Cardiac muscle cell (in vitro differentiated cells and primary cell): ENCODE measurements at regions not wholly inside any gene's neighbourhood (a gene's known extent, or its start where the extent isn't known, plus 50 kb on each side); places are given as distances from the start of the nearest gene placed in this dataset.

Experiments
- DNase-seq, 2 donors: peaks; one replicate each; pipeline versions ENCODE4 v3.0.0 to v3.0.0-alpha.2; 2010 to 2017; ENCODE audit warnings: low read depth in 1 of 2, low spot score in 1 of 2
- H3K27ac ChIP-seq: fragments of 200-600 bp; sonication (generic); 2 replicates; pipeline ENCODE4 v1.5.1; 2016
- H3K27me3 ChIP-seq: fragments of 200-600 bp; sonication (generic); 2 replicates; pipeline ENCODE4 v1.6.0; 2016; ENCODE audit warnings: control low read depth
- H3K36me3 ChIP-seq: fragments of 200-600 bp; sonication (generic); 2 replicates; pipeline ENCODE4 v1.5.1; 2016; ENCODE audit warnings: control low read depth
- H3K4me1 ChIP-seq: fragments of 200-600 bp; sonication (generic); 2 replicates; pipeline ENCODE4 v1.8.1; 2017; ENCODE audit warnings: low read depth, mild to moderate bottlenecking, mixed run types
- H3K4me3 ChIP-seq: fragments of 200-600 bp; sonication (generic); 2 replicates; pipeline ENCODE4 v1.5.1; 2016; ENCODE audit warnings: mild to moderate bottlenecking
- H3K9me3 ChIP-seq: fragments of 200-600 bp; sonication (generic); 2 replicates; pipeline ENCODE4 v1.5.1; 2017; ENCODE audit warnings: low read depth, mild to moderate bottlenecking, control low read depth
- TF ChIP-seq, protein P1 (sequence below): IDR thresholded peaks from 2 replicates; pipeline ENCODE4 v1.5.1; 2012; ENCODE audit warnings: low read depth, mild to moderate bottlenecking, low read length

DNA sequence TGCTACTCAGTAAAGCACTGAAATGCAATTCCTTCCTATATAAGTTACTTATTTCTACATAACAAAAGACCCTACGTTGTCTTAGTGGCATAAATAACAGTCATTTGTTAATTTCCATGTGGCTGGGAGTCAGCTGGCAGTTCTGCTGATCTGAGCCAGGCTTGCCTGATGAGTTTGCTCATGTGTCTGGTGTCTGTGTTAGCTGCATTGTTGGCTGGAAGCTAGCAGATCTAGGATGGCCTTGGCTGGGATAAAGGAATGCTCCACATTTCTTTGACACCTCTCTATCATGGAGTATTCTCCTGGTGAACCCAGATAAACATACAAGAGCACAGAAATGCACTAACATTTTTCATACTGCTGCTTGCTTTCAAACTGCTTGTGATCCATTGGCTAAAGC, 264.4 kb upstream of the MON1B start:
- no peaks in the 10 kb centered on the region for H3K9me3 ChIP-seq
- TF ChIP-seq, protein P1, sequence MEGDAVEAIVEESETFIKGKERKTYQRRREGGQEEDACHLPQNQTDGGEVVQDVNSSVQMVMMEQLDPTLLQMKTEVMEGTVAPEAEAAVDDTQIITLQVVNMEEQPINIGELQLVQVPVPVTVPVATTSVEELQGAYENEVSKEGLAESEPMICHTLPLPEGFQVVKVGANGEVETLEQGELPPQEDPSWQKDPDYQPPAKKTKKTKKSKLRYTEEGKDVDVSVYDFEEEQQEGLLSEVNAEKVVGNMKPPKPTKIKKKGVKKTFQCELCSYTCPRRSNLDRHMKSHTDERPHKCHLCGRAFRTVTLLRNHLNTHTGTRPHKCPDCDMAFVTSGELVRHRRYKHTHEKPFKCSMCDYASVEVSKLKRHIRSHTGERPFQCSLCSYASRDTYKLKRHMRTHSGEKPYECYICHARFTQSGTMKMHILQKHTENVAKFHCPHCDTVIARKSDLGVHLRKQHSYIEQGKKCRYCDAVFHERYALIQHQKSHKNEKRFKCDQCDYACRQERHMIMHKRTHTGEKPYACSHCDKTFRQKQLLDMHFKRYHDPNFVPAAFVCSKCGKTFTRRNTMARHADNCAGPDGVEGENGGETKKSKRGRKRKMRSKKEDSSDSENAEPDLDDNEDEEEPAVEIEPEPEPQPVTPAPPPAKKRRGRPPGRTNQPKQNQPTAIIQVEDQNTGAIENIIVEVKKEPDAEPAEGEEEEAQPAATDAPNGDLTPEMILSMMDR: no peak
- no peaks in the 10 kb centered on the region for H3K36me3 ChIP-seq
- H3K4me3 ChIP-seq: no peak overlapping the region
- H3K4me1 ChIP-seq: no peaks in the 10 kb centered on the region
- H3K27me3 ChIP-seq: no peaks in the 10 kb centered on the region
- no peak overlapping the region for H3K27ac ChIP-seq
- DNase-seq: no peak

DNA sequence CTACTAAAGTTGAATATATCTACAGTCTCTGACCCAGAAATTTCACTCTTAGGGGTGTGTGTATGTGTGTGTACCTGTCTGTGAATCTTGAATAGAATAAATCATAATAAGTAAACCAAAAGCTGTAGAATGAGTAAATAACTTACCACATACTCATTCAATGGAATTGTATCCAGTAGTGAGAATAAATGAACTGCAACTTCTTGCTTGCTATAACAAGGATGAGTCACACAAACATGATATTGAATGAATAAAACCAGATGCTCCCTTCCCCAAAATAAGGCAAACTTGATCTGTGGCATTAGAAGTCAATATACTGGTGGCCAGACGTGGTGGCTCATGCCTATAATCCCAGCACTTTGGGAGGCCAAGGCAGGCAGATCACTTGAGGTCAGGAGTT, 259.8 kb upstream of the MON1B start:
- H3K36me3 ChIP-seq: no peaks in the 10 kb centered on the region
- no peaks in the 10 kb centered on the region for H3K9me3 ChIP-seq
- TF ChIP-seq, protein P1: no peak
- H3K27ac ChIP-seq: no peak overlapping the region
- no peaks in the 10 kb centered on the region for H3K4me1 ChIP-seq
- no peak overlapping the region for H3K4me3 ChIP-seq
- DNase-seq: no peak
- H3K27me3 ChIP-seq: no peaks in the 10 kb centered on the region

DNA sequence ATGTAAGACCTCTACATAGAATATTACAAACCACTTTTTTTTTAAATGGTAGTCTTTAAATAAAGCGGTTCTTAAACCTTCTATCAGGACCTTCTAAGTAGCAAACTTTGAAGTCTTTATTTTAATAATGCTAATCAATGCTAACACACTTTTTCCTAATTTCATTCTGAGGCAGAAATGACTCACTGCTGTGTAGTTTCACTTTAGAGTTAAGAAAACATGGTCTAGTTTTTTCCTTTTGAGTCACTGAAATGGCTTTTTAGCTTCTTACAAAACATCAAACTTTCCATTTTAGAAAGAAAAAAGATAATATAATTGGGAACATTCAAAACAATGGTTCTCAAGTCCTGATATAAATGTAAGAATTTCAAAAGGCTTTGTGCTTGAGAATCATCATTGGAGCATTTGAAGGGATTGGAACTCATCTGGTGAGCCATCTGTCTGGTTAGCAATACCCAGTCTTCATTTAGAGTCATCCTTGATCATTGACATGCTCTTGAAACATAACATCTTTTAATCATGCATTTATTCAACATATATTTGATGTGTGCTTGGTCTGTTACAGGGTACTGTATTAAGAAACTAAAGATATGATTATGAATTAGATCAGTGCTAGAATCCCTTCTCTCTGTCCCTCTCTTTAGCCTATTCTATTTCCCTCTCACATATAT, 258.3 kb upstream of the MON1B start:
- no peak overlapping the region for H3K4me3 ChIP-seq
- H3K4me1 ChIP-seq: no peaks in the 10 kb centered on the region
- no peaks in the 10 kb centered on the region for H3K9me3 ChIP-seq
- TF ChIP-seq, protein P1: no peak
- DNase-seq: peak in 1 of 2 donors; percentile 22
- H3K27me3 ChIP-seq: no peaks in the 10 kb centered on the region
- H3K36me3 ChIP-seq: no peaks in the 10 kb centered on the region
- no peak overlapping the region for H3K27ac ChIP-seq

DNA sequence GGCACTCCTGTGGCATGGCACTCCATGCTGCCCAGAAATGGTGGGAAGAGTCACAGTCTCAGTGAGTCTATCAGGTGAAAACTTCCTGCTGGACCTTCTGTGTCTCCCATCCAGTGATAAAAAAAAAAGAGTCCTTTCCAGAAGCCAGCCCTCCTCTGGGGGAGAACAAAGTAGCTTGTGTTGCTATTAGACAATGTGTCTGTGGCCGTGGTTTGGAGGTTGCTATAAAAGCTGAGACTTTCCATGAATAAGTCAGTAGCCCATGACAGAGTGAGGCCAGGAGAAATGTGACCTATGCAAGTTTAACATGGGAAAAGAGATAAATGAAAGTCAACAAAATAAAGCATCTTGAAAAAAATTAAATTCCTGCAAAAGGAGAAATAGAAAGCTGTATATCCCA, 250.7 kb upstream of the MON1B start:
- Histone ChIP-seq H3K27ac (no peak overlapping the region), H3K36me3 (no peaks in the 10 kb centered on the region), H3K9me3 (no peaks in the 10 kb centered on the region), H3K27me3 (no peaks in the 10 kb centered on the region), H3K4me3 (no peak overlapping the region), H3K4me1 (no peaks in the 10 kb centered on the region)
- TF ChIP-seq, protein P1: no peak
- DNase-seq: no peak

DNA sequence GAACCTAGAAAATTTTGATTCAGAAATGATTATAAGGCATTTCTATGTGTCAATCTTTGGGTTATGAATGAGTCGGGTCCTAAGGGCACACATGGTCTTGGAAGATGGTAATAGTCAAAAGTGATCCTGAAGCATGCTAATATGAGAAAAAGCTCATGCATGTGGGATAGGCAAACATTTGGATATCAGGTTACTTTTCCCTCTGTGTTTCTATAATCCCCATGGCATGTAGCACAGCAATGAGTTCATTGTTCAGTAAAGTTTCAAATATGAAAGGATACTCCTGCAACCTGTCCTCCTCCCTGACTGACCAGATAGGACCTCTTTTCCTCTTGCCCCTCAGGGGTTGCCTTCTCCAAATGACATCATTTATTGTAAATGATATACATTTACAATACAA, 249.9 kb upstream of the MON1B start:
- Histone ChIP-seq H3K36me3 (no peaks in the 10 kb centered on the region), H3K9me3 (no peaks in the 10 kb centered on the region), H3K27me3 (no peaks in the 10 kb centered on the region), H3K27ac (no peak overlapping the region), H3K4me1 (no peaks in the 10 kb centered on the region), H3K4me3 (no peak overlapping the region)
- no peak for DNase-seq
- TF ChIP-seq, protein P1: no peak

DNA sequence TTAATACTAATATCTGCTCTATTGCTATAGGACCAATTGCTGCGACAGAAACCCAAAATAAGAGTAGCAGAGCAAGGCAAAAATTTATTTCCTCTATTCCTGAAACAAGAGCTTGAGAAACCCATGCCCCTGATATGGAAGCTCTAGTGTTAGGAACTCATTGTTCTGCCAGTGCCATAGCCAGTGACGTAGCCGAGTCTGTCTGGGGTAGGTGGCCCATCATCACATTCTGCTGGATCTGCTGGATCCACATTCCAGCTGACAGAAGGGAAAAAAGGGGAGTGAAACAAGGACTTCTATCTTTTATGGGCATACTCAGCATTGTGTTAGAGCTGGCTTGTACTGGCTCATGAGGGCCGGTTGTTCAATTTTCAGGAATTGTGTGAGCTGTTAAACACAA, 248.9 kb upstream of the MON1B start:
- DNase-seq: no peak
- Histone ChIP-seq H3K4me3 (no peak overlapping the region), H3K36me3 (no peaks in the 10 kb centered on the region), H3K27me3 (no peaks in the 10 kb centered on the region), H3K27ac (no peak overlapping the region), H3K9me3 (no peaks in the 10 kb centered on the region), H3K4me1 (no peaks in the 10 kb centered on the region)
- TF ChIP-seq, protein P1: no peak
